MM.1S (cell line): ENCODE measurements at regions not wholly inside any gene's neighbourhood (a gene's known extent, or its start where the extent isn't known, plus 50 kb on each side); places are given as distances from the start of the nearest gene placed in this dataset.

Source experiments
- EZH2 ChIP-seq: fragments of 300-600 bp; sonication (generic); optimal IDR thresholded peaks from 2 replicates; pipeline ENCODE3; 2017; ENCODE audit warnings: low read depth, mild to moderate bottlenecking, antibody characterized with exemption, low read length, mixed read lengths
- TF ChIP-seq, protein P1 (sequence below): fragments of 300-600 bp; sonication (generic); IDR thresholded peaks from 2 replicates; pipeline ENCODE4 v1.5.1; 2016; ENCODE audit warnings: antibody characterized with exemption, low read length, mixed read lengths

DNA sequence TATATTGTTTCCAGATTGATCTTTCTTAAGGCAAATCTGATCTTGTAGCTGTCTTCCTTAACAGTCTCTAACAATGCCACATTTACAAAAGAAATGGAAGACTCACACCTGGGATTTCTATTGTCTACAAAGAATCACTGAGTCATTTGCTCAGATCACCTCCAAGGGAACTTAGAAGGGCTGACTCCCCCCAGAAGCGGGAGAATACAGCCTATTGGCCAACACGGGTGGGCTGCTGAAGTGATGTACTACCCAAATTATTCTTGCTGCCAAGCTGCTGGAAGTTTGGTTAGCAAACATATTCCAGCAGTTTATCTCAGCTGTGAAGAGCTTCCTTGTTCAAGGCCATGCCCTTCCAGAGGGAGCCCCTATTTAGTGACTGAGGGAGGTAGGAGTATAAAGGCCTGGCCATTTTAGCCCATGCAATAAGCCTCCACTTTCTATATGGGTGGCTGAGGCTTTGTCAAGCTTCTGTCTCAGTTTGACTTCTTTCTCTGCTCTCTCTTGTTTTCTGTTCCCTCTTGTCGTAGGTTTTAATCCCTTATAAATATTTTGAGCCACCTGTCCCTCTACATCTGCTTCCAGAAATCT, 379.4 kb downstream of the PRR16 start:
- TF ChIP-seq, protein P1, sequence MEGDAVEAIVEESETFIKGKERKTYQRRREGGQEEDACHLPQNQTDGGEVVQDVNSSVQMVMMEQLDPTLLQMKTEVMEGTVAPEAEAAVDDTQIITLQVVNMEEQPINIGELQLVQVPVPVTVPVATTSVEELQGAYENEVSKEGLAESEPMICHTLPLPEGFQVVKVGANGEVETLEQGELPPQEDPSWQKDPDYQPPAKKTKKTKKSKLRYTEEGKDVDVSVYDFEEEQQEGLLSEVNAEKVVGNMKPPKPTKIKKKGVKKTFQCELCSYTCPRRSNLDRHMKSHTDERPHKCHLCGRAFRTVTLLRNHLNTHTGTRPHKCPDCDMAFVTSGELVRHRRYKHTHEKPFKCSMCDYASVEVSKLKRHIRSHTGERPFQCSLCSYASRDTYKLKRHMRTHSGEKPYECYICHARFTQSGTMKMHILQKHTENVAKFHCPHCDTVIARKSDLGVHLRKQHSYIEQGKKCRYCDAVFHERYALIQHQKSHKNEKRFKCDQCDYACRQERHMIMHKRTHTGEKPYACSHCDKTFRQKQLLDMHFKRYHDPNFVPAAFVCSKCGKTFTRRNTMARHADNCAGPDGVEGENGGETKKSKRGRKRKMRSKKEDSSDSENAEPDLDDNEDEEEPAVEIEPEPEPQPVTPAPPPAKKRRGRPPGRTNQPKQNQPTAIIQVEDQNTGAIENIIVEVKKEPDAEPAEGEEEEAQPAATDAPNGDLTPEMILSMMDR: no peak
- TF ChIP-seq EZH2: no peak
